H1 (cell line): ENCODE measurements at regions not wholly inside any gene's neighbourhood (a gene's known extent, or its start where the extent isn't known, plus 50 kb on each side); places are given as distances from the start of the nearest gene placed in this dataset.

ENCODE experiments used
- CTCF ChIA-PET: fragments of 300-600 bp; sonication (Branson Sonifier 250); formaldehyde crosslinking; loops from one replicate; lab custom pipeline; 2021; ENCODE audit not compliant: partially characterized antibody; lab: Charles Lee
- POLR2A ChIA-PET: fragments of 300-600 bp; sonication (Branson Sonifier 250); formaldehyde crosslinking; loops from one replicate; lab custom pipeline; 2021; ENCODE audit warnings: inconsistent platforms; ENCODE audit not compliant: partially characterized antibody; lab: Charles Lee
- DNase-seq, 2 experiments: peaks; one replicate each; pipeline versions ENCODE4 v3.0.0 to v3.0.0-alpha.2; 2010 to 2022; ENCODE audit warnings: low spot score in 2 of 2, low read depth in 1 of 2, mixed read lengths in 1 of 2
- FAIRE-seq: peaks from 2 replicates; lab custom pipeline; 2011; peaks lifted over from hg19 to GRCh38; lab: Jason Lieb, UNC
- H2AFZ ChIP-seq: 2 replicates; pipeline ENCODE4 v1.8.1; 2012; ENCODE audit warnings: low read length, inconsistent platforms
- H2AK5ac ChIP-seq: 2 replicates; pipeline ENCODE4 v1.6.1; 2013; ENCODE audit warnings: low read depth, low read length
- H2BK120ac ChIP-seq: replicated peaks from 2 replicates; pipeline ENCODE3; 2013; ENCODE audit warnings: low read depth, low read length, inconsistent platforms
- H2BK12ac ChIP-seq: 2 replicates; pipeline ENCODE4 v1.6.1; 2013; ENCODE audit warnings: low read depth, low read length
- H2BK15ac ChIP-seq: 2 replicates; pipeline ENCODE4 v1.6.1; 2013; ENCODE audit warnings: low read length
- H2BK20ac ChIP-seq: 2 replicates; pipeline ENCODE4 v1.6.1; 2013; ENCODE audit warnings: low read length
- H2BK5ac ChIP-seq: 2 replicates; pipeline ENCODE4 v1.6.1; 2013; ENCODE audit warnings: low read depth, low read length
- H3K14ac ChIP-seq: 2 replicates; pipeline ENCODE4 v1.6.1; 2013; ENCODE audit warnings: inconsistent platforms; ENCODE audit not compliant: insufficient read length
- H3K18ac ChIP-seq: 2 replicates; pipeline ENCODE4 v1.6.1; 2013; ENCODE audit warnings: low read length; ENCODE audit errors: extremely low read depth
- H3K23ac ChIP-seq: 2 replicates; pipeline ENCODE4 v1.6.1; 2013; ENCODE audit warnings: inconsistent platforms; ENCODE audit not compliant: insufficient read length
- H3K23me2 ChIP-seq: 2 replicates; pipeline ENCODE4 v1.6.1; 2013; ENCODE audit warnings: low read depth, low read length
- H3K27ac ChIP-seq: 2 replicates; pipeline ENCODE4 v1.6.1; 2011; ENCODE audit warnings: low read depth, low read length, inconsistent platforms
- H3K27me3 ChIP-seq, 4 experiments: replicated peaks in 1 of 4; 1 replicate in 1 of 4; 2 replicates in 3 of 4; pipeline versions ENCODE4 v1.6.1 to v1.8.1; 2011 to 2013; ENCODE audit warnings: low read length in 3 of 4, mild to moderate bottlenecking in 3 of 4, inconsistent platforms in 2 of 4, mixed read lengths in 2 of 4, moderate library complexity in 1 of 4; ENCODE audit not compliant: control insufficient read depth in 3 of 4, insufficient read depth in 3 of 4; ENCODE audit errors: extremely low read depth in 1 of 4
- H3K36me3 ChIP-seq, 4 experiments: 2 replicates each; pipeline versions ENCODE4 v1.6.1 to v1.8.1; 2011 to 2013; ENCODE audit warnings: mild to moderate bottlenecking in 4 of 4, low read length in 3 of 4, moderate library complexity in 2 of 4, control low read depth in 1 of 4, inconsistent platforms in 1 of 4; ENCODE audit not compliant: insufficient read depth in 4 of 4, control insufficient read depth in 2 of 4
- H3K4ac ChIP-seq: replicated peaks from 2 replicates; pipeline ENCODE3; 2013; ENCODE audit warnings: low read length, low read depth, mixed read lengths, inconsistent platforms; ENCODE audit not compliant: insufficient read length
- H3K4me1 ChIP-seq, 4 experiments: replicated peaks in 1 of 4; 1 replicate in 1 of 4; 2 replicates in 3 of 4; pipeline versions ENCODE4 v1.6.1 to v1.8.1; 2011 to 2013; ENCODE audit warnings: low read length in 3 of 4, inconsistent platforms in 2 of 4, mixed read lengths in 1 of 4; ENCODE audit not compliant: insufficient read depth in 4 of 4, control insufficient read depth in 3 of 4
- H3K4me2 ChIP-seq, 2 experiments: 2 replicates each; pipeline versions ENCODE4 v1.6.1 to v1.8.1; 2011 to 2013; ENCODE audit warnings: low read depth in 2 of 2, low read length in 2 of 2, control low read depth in 1 of 2, inconsistent platforms in 1 of 2, mild to moderate bottlenecking in 1 of 2; ENCODE audit not compliant: insufficient read depth in 1 of 2
- H3K4me3 ChIP-seq, 4 experiments: fragments of 200-600, 300-600 bp in 1 of 4; sonication (generic), shearing (Covaris generic), sonication (Bioruptor Twin) in 1 of 4; 2 replicates each; pipeline versions ENCODE4 v1.5.1 to v1.8.1; 2011 to 2016; ENCODE audit warnings: low read length in 4 of 4, low read depth in 3 of 4, control low read depth in 2 of 4, inconsistent platforms in 2 of 4, mild to moderate bottlenecking in 2 of 4, mixed read lengths in 1 of 4, moderate library complexity in 1 of 4; ENCODE audit not compliant: insufficient read depth in 2 of 4; ENCODE audit errors: extremely low read depth in 1 of 4
- H3K56ac ChIP-seq: replicated peaks from 2 replicates; pipeline ENCODE3; 2013; ENCODE audit warnings: low read depth, mild to moderate bottlenecking, mixed read lengths, low read length, inconsistent platforms; ENCODE audit not compliant: insufficient read length
- H3K79me1 ChIP-seq: 2 replicates; pipeline ENCODE4 v1.6.1; 2013; ENCODE audit warnings: low read depth, low read length, control low read depth
- H3K79me2 ChIP-seq, 2 experiments: 2 replicates each; pipeline versions ENCODE4 v1.6.1 to v1.8.1; 2012 to 2013; ENCODE audit warnings: low read length in 2 of 2, mild to moderate bottlenecking in 2 of 2, inconsistent platforms in 1 of 2; ENCODE audit not compliant: insufficient read depth in 2 of 2, control insufficient read depth in 1 of 2
- H3K9ac ChIP-seq, 4 experiments: replicated peaks in 1 of 4; 1 replicate in 1 of 4; 2 replicates in 3 of 4; pipeline versions ENCODE4 v1.6.1 to v1.8.1; 2011 to 2013; ENCODE audit warnings: low read depth in 3 of 4, low read length in 3 of 4, control low read depth in 2 of 4, mild to moderate bottlenecking in 2 of 4, moderate library complexity in 2 of 4, inconsistent platforms in 1 of 4; ENCODE audit errors: extremely low read depth in 1 of 4
- H3K9me3 ChIP-seq, 2 experiments: 2 replicates each; pipeline versions ENCODE4 v1.6.1 to v1.8.1; 2012 to 2013; ENCODE audit warnings: mild to moderate bottlenecking in 2 of 2, moderate library complexity in 2 of 2, control low read depth in 1 of 2, inconsistent platforms in 1 of 2, low read depth in 1 of 2, low read length in 1 of 2, mixed read lengths in 1 of 2; ENCODE audit not compliant: insufficient read depth in 2 of 2
- H4K20me1 ChIP-seq, 2 experiments: replicated peaks in 1 of 2; 2 replicates each; pipeline versions ENCODE3 to v1.8.1; 2011 to 2013; ENCODE audit warnings: inconsistent platforms in 2 of 2, low read length in 2 of 2, mild to moderate bottlenecking in 1 of 2; ENCODE audit not compliant: insufficient read depth in 2 of 2, control insufficient read depth in 1 of 2
- H4K5ac ChIP-seq: 2 replicates; pipeline ENCODE4 v1.6.1; 2013; ENCODE audit warnings: low read length, low read depth, mixed read lengths, inconsistent platforms; ENCODE audit not compliant: insufficient read length
- H4K8ac ChIP-seq: 2 replicates; pipeline ENCODE4 v1.8.0; 2013; ENCODE audit warnings: mild to moderate bottlenecking, moderate library complexity, low read length, inconsistent platforms; ENCODE audit not compliant: insufficient read depth; ENCODE audit errors: extremely low read depth
- H4K91ac ChIP-seq: replicated peaks from 2 replicates; pipeline ENCODE3; 2013; ENCODE audit warnings: low read length, mixed read lengths, inconsistent platforms; ENCODE audit not compliant: insufficient read length
- CTCF ChIP-seq, 3 experiments: IDR thresholded peaks; 1 replicate in 2 of 3; 2 replicates in 1 of 3; pipeline versions ENCODE4 v1.5.1 to v1.6.1; 2011; ENCODE audit warnings: low read length in 3 of 3, mild to moderate bottlenecking in 3 of 3, inconsistent platforms in 2 of 3, low read depth in 1 of 3, moderate library complexity in 1 of 3; ENCODE audit not compliant: insufficient read depth in 1 of 3; ENCODE audit errors: control extremely low read depth in 1 of 3
- E2F6 ChIP-seq: IDR thresholded peaks from 2 replicates; pipeline ENCODE4 v1.6.1; 2012; ENCODE audit warnings: inconsistent platforms
- GABPA ChIP-seq: IDR thresholded peaks from 2 replicates; pipeline ENCODE4 v1.6.1; 2011; ENCODE audit warnings: mild to moderate bottlenecking, low read length, moderate library complexity, borderline replicate concordance; ENCODE audit not compliant: insufficient read depth
- GTF2F1 ChIP-seq: IDR thresholded peaks from 2 replicates; pipeline ENCODE4 v1.6.1; 2012; ENCODE audit warnings: low read depth, low read length, improper control_type of control experiment, borderline replicate concordance
- RFX5 ChIP-seq: IDR thresholded peaks from 2 replicates; pipeline ENCODE4 v1.6.1; 2011; ENCODE audit warnings: low read depth, low read length, improper control_type of control experiment, borderline replicate concordance
- RXRA ChIP-seq: IDR thresholded peaks from 2 replicates; pipeline ENCODE4 v1.6.1; 2011; ENCODE audit warnings: low read depth, mild to moderate bottlenecking, low read length, moderate library complexity; ENCODE audit not compliant: insufficient read depth
- SP2 ChIP-seq: IDR thresholded peaks from 2 replicates; pipeline ENCODE4 v1.6.1; 2012; ENCODE audit warnings: mild to moderate bottlenecking, low read length, inconsistent platforms
- TAF1 ChIP-seq: IDR thresholded peaks from 2 replicates; pipeline ENCODE4 v1.6.1; 2011; ENCODE audit warnings: mild to moderate bottlenecking, low read depth, low read length
- TAF7 ChIP-seq: optimal IDR thresholded peaks from 2 replicates; pipeline ENCODE3; 2011; ENCODE audit warnings: low read depth, mild to moderate bottlenecking, inconsistent platforms, low read length, moderate library complexity, borderline replicate concordance
- TCF12 ChIP-seq: IDR thresholded peaks from 2 replicates; pipeline ENCODE4 v1.6.1; 2011; ENCODE audit warnings: low read depth, mild to moderate bottlenecking, low read length
- WGBS, 2 experiments: shearing (Covaris generic) in 1 of 2; methylation state at CpG; one replicate each; pipeline versions ENCODE4 v1.1.6 to v1.1.7; 2013 to 2015; ENCODE audit warnings: low lambda C conversion rate in 2 of 2, mixed read lengths in 2 of 2, inconsistent platforms in 1 of 2, low coverage in 1 of 2, missing lambda C conversion rate in 1 of 2; ENCODE audit not compliant: insufficient replicate concordance in 2 of 2, insufficient coverage in 1 of 2, insufficient read length in 1 of 2; ENCODE audit errors: extremely low coverage in 1 of 2, missing lambda C conversion rate in 1 of 2; 5-methylcytosine and 5-hydroxymethylcytosine counted together

GRCh38 chr5:175109058-175109755 lies 334.8 kb downstream of the DRD1 start:
- WGBS, 2 experiments: 91% methylated on average over 4 of the region's 4 CpGs; no CpG with 5 or more reads in 1 of the 2 experiments
- POLR2A ChIA-PET: no interaction called here
- no peak for TF ChIP-seq RXRA
- no peak for TF ChIP-seq E2F6
- TF ChIP-seq TAF1: no peak
- TF ChIP-seq GTF2F1: no peak
- no peak for TF ChIP-seq SP2
- no peak for TF ChIP-seq RFX5
- no peak for TF ChIP-seq CTCF (IDR thresholded peaks at IDR 0.05; ENCODE audit: control extremely low read depth in 1 of 3, insufficient read depth in 1 of 3, low read depth in 1 of 3, low read length in 3 of 3)
- no peak for TF ChIP-seq TCF12
- TF ChIP-seq GABPA: no peak
- TF ChIP-seq TAF7: no peak

More at GRCh38 chr5:175109058-175109755, 334.8 kb downstream of the DRD1 start:
- Histone ChIP-seq H2AFZ (no peak overlapping the region), H3K79me2 (no peaks in the 10 kb centered on the region), H4K20me1 (no peaks in the 10 kb centered on the region), H2BK12ac (no peak overlapping the region), H4K8ac (no peak overlapping the region), H3K79me1 (no peaks in the 10 kb centered on the region), H3K14ac (no peak overlapping the region), H3K23ac (no peak overlapping the region), H2BK5ac (no peak overlapping the region), H2BK120ac (no peak overlapping the region), H3K9ac (no peak overlapping the region), H3K36me3 (peaks cover 0 to 2% (median 0%) of the 10 kb centered on the region in 4 experiments; a peak in 1 of 8 replicates), H3K4me3 (no peak overlapping the region), H3K27ac (no peak overlapping the region), H2AK5ac (no peak overlapping the region), H3K4me1 (no peaks in the 10 kb centered on the region), H2BK15ac (no peak overlapping the region), H3K4me2 (no peak overlapping the region), H3K56ac (no peak overlapping the region), H3K9me3 (peaks cover 13% of the 10 kb centered on the region in 2 experiments), H2BK20ac (no peak overlapping the region), H4K91ac (no peak overlapping the region), H3K23me2 (no peaks in the 10 kb centered on the region), H4K5ac (no peak overlapping the region), H3K27me3 (no peaks in the 10 kb centered on the region), H3K4ac (no peak overlapping the region), H3K18ac (no peak overlapping the region)
- CTCF ChIA-PET: no interaction called here
- DNase-seq (no peak), FAIRE-seq (no peak)
